Retinal pigment epithelial cell (primary cell): ENCODE measurements at regions not wholly inside any gene's neighbourhood (a gene's known extent, or its start where the extent isn't known, plus 50 kb on each side); places are given as distances from the start of the nearest gene placed in this dataset.

Experiments
- DNase-seq: peaks from one replicate; pipeline ENCODE4 v3.0.0-alpha.2; 2010; ENCODE audit warnings: low read depth
- H3K4me3 ChIP-seq: 2 replicates; pipeline ENCODE4 v1.5.1; 2011; ENCODE audit warnings: mild to moderate bottlenecking, low read length, control low read depth, moderate library complexity
- TF ChIP-seq, protein P1 (sequence below): conservative IDR thresholded peaks from 2 replicates; pipeline ENCODE4 v1.5.1; 2011; ENCODE audit warnings: low read depth, low read length, control low read depth, inconsistent platforms

DNA sequence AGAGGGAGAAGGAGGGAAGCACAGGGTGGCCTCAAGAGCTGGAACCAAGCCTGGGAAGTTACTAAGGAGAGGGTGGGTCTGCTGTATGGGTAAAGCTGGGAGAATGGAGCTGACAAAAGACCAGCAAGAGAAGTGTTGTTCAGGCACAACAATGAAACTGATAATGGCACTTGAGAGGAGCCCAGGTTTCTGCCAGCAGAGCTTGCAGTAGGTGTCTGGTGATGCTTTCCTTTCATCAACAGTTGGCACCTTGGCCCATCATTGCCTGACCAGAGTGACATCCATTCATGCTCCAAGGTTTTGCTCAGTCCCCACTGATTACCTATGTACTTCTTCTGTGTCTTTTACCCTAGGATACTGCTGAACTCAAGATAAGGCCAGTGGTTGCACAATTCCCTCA is 92.9 kb upstream of the CXCR4 start:
- DNase-seq: no peak
- H3K4me3 ChIP-seq: no peak overlapping the region
- TF ChIP-seq, protein P1, sequence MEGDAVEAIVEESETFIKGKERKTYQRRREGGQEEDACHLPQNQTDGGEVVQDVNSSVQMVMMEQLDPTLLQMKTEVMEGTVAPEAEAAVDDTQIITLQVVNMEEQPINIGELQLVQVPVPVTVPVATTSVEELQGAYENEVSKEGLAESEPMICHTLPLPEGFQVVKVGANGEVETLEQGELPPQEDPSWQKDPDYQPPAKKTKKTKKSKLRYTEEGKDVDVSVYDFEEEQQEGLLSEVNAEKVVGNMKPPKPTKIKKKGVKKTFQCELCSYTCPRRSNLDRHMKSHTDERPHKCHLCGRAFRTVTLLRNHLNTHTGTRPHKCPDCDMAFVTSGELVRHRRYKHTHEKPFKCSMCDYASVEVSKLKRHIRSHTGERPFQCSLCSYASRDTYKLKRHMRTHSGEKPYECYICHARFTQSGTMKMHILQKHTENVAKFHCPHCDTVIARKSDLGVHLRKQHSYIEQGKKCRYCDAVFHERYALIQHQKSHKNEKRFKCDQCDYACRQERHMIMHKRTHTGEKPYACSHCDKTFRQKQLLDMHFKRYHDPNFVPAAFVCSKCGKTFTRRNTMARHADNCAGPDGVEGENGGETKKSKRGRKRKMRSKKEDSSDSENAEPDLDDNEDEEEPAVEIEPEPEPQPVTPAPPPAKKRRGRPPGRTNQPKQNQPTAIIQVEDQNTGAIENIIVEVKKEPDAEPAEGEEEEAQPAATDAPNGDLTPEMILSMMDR: no peak

DNA sequence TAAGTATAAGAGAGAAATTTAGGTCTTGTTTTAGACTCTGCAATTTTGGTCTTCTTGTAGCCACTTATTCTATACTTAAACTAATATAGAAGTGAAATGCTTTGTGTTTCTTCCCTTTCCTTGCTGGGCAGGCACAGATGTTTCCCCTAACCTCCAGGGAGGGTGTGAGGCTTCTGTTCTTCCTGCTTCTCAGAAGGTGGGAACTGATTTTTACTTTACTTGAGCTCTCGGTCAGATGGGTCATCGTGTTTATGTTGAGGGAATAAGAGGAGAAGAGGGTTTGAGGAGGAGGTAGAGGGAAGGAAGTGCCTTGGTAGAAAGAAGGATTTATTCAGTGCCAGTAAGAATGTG is 92.5 kb upstream of the CXCR4 start:
- no peak overlapping the region for H3K4me3 ChIP-seq
- DNase-seq: no peak
- TF ChIP-seq, protein P1: no peak

DNA sequence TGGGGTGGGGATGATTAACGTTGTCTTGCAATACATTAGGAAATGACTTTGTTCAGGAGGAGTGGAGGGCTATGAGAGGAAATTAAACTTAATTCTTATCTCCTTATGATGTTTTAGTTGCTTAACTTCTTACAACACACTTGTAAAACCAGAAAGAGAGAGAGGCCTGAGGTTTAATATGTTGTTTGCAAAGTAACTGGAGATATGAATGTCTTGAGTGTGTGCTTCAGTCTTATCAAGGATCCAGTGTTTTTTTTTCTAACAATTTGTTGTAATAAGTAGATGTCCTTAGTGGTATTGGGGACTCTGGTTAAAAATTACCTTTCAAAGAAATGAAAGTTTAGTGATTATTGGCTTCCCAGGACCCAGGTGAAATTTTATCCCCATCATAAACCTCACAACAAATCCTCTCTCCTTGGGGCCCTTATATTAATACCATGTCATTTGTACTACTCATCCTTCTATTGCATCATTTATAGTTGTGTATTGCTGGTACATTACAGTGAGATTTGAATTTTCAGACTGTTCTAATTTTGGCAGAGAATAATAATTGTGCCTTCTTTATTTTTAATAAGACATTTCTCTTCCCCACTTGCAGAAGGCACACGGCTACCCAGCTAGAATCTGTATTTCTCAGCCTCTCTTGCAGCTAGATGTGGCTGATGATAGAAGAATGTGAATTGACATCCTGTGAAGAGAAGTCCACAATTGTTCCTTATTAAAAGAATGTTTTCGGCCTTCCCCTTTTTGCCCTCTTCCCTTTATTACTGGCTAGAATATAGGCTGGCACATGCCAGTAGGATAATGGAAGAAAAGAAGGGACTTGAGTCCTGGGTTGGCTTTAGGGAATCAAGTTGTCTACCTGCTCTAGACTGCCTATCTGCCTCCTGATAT is 91.9 kb upstream of the CXCR4 start:
- TF ChIP-seq, protein P1: no peak
- DNase-seq: no peak
- H3K4me3 ChIP-seq: no peak overlapping the region

DNA sequence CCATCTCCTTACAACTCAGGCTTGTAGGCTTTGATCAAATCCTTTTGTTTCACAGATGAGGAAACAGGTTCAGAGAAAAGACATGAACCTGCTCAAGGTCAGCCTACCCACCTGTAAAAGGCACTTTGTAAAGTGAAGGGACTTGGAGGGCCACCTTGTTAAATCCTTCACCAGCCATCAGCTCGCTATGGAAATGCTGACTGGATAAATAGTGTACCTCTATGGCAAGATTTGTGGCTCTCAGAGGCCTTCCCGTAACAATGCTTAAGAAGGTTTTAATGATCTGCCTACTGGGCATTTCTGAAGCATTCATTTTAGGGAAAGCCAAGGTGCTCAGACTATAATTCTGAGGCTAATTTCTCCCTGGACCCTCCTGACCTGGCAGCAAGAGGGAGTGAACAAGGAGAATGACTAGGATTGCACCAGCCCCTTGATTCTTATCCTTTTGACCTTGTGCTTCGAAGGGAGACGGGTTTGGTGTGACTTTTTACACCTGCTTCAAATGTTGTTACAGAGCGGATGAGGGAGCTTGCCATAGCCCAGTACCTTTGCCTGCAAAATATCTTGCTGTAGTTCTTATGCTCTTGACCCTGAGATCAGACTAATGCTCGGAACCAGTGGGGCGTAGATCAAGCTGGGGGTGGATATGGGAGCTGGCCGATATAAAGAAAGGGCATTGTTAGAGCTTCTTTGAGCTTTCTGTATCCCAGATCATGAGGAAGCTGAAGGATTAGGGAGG is 90.9 kb upstream of the CXCR4 start:
- DNase-seq: no peak
- TF ChIP-seq, protein P1: no peak

DNA sequence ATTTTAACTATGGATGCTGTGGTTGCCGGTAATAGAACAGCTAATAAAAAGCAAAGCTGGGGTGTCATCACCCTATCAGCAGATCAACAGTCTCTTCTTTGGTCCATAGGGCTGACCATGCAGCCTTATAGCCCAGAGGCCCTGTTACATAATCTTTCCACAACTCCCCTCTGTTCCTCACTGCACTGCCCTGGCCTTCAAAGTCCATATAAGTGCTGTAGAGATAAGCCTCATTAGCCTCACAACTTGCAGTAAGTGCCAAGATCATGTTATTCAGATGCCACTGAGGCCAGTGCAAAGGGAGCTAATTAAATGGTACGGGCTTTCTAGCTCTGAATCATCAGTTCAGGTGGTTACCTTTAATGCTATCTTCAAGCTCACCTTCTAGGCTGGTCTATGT is 89.7 kb upstream of the CXCR4 start:
- no peak overlapping the region for H3K4me3 ChIP-seq
- TF ChIP-seq, protein P1: no peak
- DNase-seq: no peak

More for the DNA sequence above, 90.9 kb upstream of the CXCR4 start:
- no peak overlapping the region for H3K4me3 ChIP-seq

DNA sequence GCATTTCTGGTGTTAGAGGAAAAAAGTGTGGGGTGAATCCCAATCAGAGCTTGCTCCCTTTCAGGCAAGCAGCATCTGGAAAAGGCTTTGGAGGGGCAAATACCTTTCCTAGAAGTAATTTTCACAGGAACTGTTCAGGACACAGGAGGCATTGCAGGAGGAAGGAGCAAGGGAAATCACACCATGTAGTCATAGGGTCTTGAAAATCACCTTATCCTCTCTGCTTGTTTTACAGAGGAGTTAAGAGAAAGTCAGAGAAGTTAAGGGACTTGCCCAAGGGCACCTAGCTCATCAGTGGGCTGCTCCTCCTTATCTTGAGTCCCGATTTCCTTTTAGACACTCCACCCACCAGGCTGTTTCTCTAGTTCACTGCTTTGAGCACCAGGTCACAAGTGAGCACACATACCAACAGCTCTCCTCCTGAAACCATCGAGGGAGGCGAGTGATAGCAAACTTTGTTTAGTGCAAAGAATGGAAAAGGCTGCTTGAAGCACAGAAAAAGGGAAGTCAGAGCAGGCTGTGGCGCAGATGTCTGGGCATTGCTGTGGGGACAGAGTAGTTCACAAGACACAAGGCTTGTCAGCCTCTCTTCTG is 89.2 kb upstream of the CXCR4 start:
- TF ChIP-seq, protein P1: no peak
- no peak overlapping the region for H3K4me3 ChIP-seq
- DNase-seq: no peak
